OCI-LY3 (cell line): ENCODE measurements at regions not wholly inside any gene's neighbourhood (a gene's known extent, or its start where the extent isn't known, plus 50 kb on each side); places are given as distances from the start of the nearest gene placed in this dataset.

Source experiments
- H2AFZ ChIP-seq: fragments of 200-600, 300-600 bp; shearing (Covaris generic); 2 replicates; pipeline ENCODE4 v1.6.0; 2014; ENCODE audit warnings: antibody characterized with exemption, low read depth, low read length
- H3K27ac ChIP-seq: fragments of 200-600, 300-600 bp; sonication (generic); 2 replicates; pipeline ENCODE4 v1.5.1; 2014; ENCODE audit warnings: mild to moderate bottlenecking, low read length, moderate library complexity, mixed read lengths
- H3K27me3 ChIP-seq: fragments of 200-600, 300-600 bp; sonication (generic); 2 replicates; pipeline ENCODE4 v1.6.1; 2014; ENCODE audit warnings: low read depth, low read length, mixed read lengths
- H3K36me3 ChIP-seq: fragments of 200-600, 300-600 bp; sonication (generic); replicated peaks from 2 replicates; pipeline ENCODE3; 2014; ENCODE audit warnings: low read depth, low read length, mixed read lengths
- H3K4me1 ChIP-seq: fragments of 300-600, 200-600 bp; sonication (generic); 2 replicates; pipeline ENCODE4 v1.6.1; 2014; ENCODE audit warnings: low read length, mixed read lengths
- H3K4me2 ChIP-seq: fragments of 200-600, 300-600 bp; sonication (generic); 2 replicates; pipeline ENCODE4 v1.6.1; 2014; ENCODE audit warnings: low read length, mixed read lengths
- H3K4me3 ChIP-seq: fragments of 300-600, 200-600 bp; sonication (generic); 2 replicates; pipeline ENCODE4 v1.5.1; 2014; ENCODE audit warnings: antibody characterized with exemption, mild to moderate bottlenecking, low read length, moderate library complexity
- H3K79me2 ChIP-seq: fragments of 300-600, 200-600 bp; shearing (Covaris generic); 2 replicates; pipeline ENCODE4 v1.6.1; 2014; ENCODE audit warnings: mild to moderate bottlenecking, low read length, mixed read lengths
- H3K9ac ChIP-seq: fragments of 300-600, 200-600 bp; shearing (Covaris generic); 2 replicates; pipeline ENCODE4 v1.6.0; 2014; ENCODE audit warnings: mild to moderate bottlenecking, low read length, moderate library complexity
- H3K9me3 ChIP-seq: fragments of 200-600, 300-600 bp; shearing (Covaris generic); 2 replicates; pipeline ENCODE4 v1.6.1; 2014; ENCODE audit warnings: low read length, mixed read lengths; ENCODE audit not compliant: insufficient read depth
- H4K20me1 ChIP-seq: fragments of 200-600, 300-600 bp; sonication (generic); 2 replicates; pipeline ENCODE4 v1.6.1; 2016; ENCODE audit warnings: low read length, mixed read lengths; ENCODE audit not compliant: insufficient read depth
- EZH2phosphoT487 ChIP-seq: fragments of 200-600 bp; shearing (Covaris generic); IDR thresholded peaks from 2 replicates; pipeline ENCODE4 v1.6.1; 2018; ENCODE audit warnings: antibody characterized with exemption, mixed run types, low read depth
- TF ChIP-seq, protein P1 (sequence below): fragments of 200-600, 300-600 bp; sonication (generic); IDR thresholded peaks from 2 replicates; pipeline ENCODE4 v1.5.1; 2014; ENCODE audit warnings: antibody characterized with exemption, low read length, low read depth

DNA sequence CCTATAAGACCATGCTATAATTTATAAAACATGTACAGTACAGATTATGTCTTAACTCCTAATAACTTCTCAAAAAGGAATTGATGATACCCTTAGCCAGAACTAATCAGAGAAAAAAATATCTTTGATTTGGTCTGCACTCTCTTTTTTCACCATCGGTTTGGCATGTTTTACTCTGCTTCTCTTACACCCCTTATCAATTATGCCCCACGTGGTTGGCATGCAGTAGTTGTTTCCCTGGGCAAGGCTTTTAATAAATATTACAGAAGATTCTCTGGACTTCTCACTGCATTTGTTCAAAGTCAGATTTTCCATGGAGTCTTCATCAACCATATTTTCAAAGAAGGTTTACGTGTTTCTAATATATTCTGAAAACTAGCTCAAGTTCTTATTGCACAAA is 167.4 kb upstream of the LRIG3 start:
- Histone ChIP-seq H2AFZ (no peak overlapping the region), H3K4me3 (no peak overlapping the region), H4K20me1 (no peaks in the 10 kb centered on the region), H3K9me3 (no peaks in the 10 kb centered on the region), H3K79me2 (no peaks in the 10 kb centered on the region), H3K4me2 (no peak overlapping the region), H3K9ac (no peak overlapping the region), H3K36me3 (no peaks in the 10 kb centered on the region), H3K27me3 (no peaks in the 10 kb centered on the region), H3K27ac (no peak overlapping the region), H3K4me1 (no peaks in the 10 kb centered on the region)
- TF ChIP-seq EZH2phosphoT487: no peak
- TF ChIP-seq, protein P1, sequence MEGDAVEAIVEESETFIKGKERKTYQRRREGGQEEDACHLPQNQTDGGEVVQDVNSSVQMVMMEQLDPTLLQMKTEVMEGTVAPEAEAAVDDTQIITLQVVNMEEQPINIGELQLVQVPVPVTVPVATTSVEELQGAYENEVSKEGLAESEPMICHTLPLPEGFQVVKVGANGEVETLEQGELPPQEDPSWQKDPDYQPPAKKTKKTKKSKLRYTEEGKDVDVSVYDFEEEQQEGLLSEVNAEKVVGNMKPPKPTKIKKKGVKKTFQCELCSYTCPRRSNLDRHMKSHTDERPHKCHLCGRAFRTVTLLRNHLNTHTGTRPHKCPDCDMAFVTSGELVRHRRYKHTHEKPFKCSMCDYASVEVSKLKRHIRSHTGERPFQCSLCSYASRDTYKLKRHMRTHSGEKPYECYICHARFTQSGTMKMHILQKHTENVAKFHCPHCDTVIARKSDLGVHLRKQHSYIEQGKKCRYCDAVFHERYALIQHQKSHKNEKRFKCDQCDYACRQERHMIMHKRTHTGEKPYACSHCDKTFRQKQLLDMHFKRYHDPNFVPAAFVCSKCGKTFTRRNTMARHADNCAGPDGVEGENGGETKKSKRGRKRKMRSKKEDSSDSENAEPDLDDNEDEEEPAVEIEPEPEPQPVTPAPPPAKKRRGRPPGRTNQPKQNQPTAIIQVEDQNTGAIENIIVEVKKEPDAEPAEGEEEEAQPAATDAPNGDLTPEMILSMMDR: no peak

- Histone ChIP-seq H3K27me3 (no peaks in the 10 kb centered on the region), H3K36me3 (no peaks in the 10 kb centered on the region), H3K4me2 (no peak overlapping the region), H4K20me1 (no peaks in the 10 kb centered on the region), H2AFZ (no peak overlapping the region), H3K9ac (no peak overlapping the region), H3K79me2 (no peaks in the 10 kb centered on the region), H3K27ac (no peak overlapping the region), H3K4me1 (no peaks in the 10 kb centered on the region), H3K9me3 (no peaks in the 10 kb centered on the region), H3K4me3 (no peak overlapping the region)
- TF ChIP-seq, protein P1: peak; percentile 55
- no peak for TF ChIP-seq EZH2phosphoT487
Observed at GRCh38 chr12:59087077-59087673, 166.9 kb upstream of the LRIG3 start.

DNA sequence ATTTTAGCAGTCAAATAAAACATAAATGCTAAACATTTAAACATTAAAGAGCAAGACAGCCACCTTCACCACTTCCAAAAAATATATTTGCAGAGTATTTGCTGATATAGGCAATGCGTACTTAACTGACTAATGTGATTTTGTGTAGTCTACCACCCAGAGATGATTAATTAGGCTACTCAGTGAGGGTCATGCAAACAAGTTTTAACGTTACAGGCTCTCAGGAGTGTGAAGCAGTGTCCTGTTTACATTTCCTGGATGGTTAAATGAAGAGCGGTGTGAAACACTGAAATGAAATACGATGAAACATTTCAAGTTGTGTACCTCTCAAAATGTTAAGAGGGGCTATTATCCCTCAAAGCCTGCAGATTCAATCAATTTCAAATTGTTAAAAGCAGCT is 165.8 kb upstream of the LRIG3 start:
- no peak overlapping the region for H3K4me3 ChIP-seq
- no peaks in the 10 kb centered on the region for H3K27me3 ChIP-seq
- no peak overlapping the region for H3K27ac ChIP-seq
- no peak overlapping the region for H3K4me2 ChIP-seq
- no peaks in the 10 kb centered on the region for H3K79me2 ChIP-seq
- no peaks in the 10 kb centered on the region for H3K36me3 ChIP-seq
- H3K9ac ChIP-seq: no peak overlapping the region
- H3K4me1 ChIP-seq: no peaks in the 10 kb centered on the region
- H4K20me1 ChIP-seq: no peaks in the 10 kb centered on the region
- no peaks in the 10 kb centered on the region for H3K9me3 ChIP-seq
- H2AFZ ChIP-seq: no peak overlapping the region
- TF ChIP-seq, protein P1: no peak
- no peak for TF ChIP-seq EZH2phosphoT487

- Histone ChIP-seq H3K4me3 (no peak overlapping the region), H3K9me3 (no peaks in the 10 kb centered on the region), H3K27me3 (no peaks in the 10 kb centered on the region), H3K36me3 (no peaks in the 10 kb centered on the region), H4K20me1 (no peaks in the 10 kb centered on the region), H2AFZ (no peak overlapping the region), H3K4me2 (no peak overlapping the region), H3K79me2 (no peaks in the 10 kb centered on the region), H3K9ac (no peak overlapping the region), H3K27ac (no peak overlapping the region), H3K4me1 (no peaks in the 10 kb centered on the region)
- TF ChIP-seq, protein P1: no peak
- no peak for TF ChIP-seq EZH2phosphoT487
Observed at GRCh38 chr12:59085690-59086089, 165.4 kb upstream of the LRIG3 start.
